Tibial nerve (tissue), 4 donors: ENCODE measurements at regions not wholly inside any gene's neighbourhood (a gene's known extent, or its start where the extent isn't known, plus 50 kb on each side); places are given as distances from the start of the nearest gene placed in this dataset.
A peak's percentile ranks its signal among the peaks of the same experiment; 100 is the strongest.

Experiments used
- DNase-seq, 2 donors: peaks; one replicate each; pipeline ENCODE4 v3.0.0-alpha.2; 2019; ENCODE audit warnings: low spot score in 2 of 2
- H3K27ac ChIP-seq, 4 donors: fragments of 200-600 bp; sonication (generic) in 3 of 4; one replicate each; pipeline ENCODE4 v1.5.1; 2017 to 2019; ENCODE audit warnings: mild to moderate bottlenecking in 1 of 4
- H3K27me3 ChIP-seq, 2 donors: fragments of 200-600 bp; sonication (generic) in 1 of 2; one replicate each; pipeline versions ENCODE4 v1.5.1 to v1.6.0; 2017 to 2019
- H3K36me3 ChIP-seq, 3 donors: fragments of 200-600 bp; sonication (generic); one replicate each; pipeline ENCODE4 v1.5.1; 2018 to 2019
- H3K4me1 ChIP-seq, 4 donors: fragments of 200-600 bp; sonication (generic) in 3 of 4; one replicate each; pipeline ENCODE4 v1.5.1; 2017 to 2019
- H3K4me3 ChIP-seq, 4 donors: fragments of 200-600 bp; sonication (generic) in 3 of 4; one replicate each; pipeline ENCODE4 v1.5.1; 2017 to 2019; ENCODE audit warnings: mild to moderate bottlenecking in 1 of 4, moderate library complexity in 1 of 4
- H3K9me3 ChIP-seq, 4 donors: fragments of 200-600 bp; sonication (generic) in 3 of 4; one replicate each; pipeline ENCODE4 v1.5.1; 2017 to 2019
- CTCF ChIP-seq, 5 experiments: fragments of 200-600 bp in 3 of 5; fragments of 450-650 bp in 2 of 5; sonication (generic) in 3 of 5; IDR thresholded peaks; one replicate each; pipeline ENCODE4 v1.5.1; 2016 to 2019; ENCODE audit warnings: antibody characterized with exemption in 5 of 5, mild to moderate bottlenecking in 3 of 5, moderate library complexity in 2 of 5
- EP300 ChIP-seq, 2 donors: sonication (generic); formaldehyde crosslinking; IDR thresholded peaks; one replicate each; pipeline ENCODE4 v1.6.1; 2017; ENCODE audit warnings: antibody characterized with exemption in 2 of 2, mild to moderate bottlenecking in 1 of 2
- POLR2A ChIP-seq, 2 donors: fragments of 450-650 bp; IDR thresholded peaks; one replicate each; pipeline ENCODE4 v1.6.1; 2017; ENCODE audit warnings: antibody characterized with exemption in 2 of 2, mild to moderate bottlenecking in 2 of 2, moderate library complexity in 2 of 2
- WGBS, 2 donors: methylation state at CpG; one replicate each; pipeline ENCODE4 v1.1.5; 2018; 5-methylcytosine and 5-hydroxymethylcytosine counted together

- TF ChIP-seq POLR2A (IDR thresholded peaks at IDR 0.05): no peak
- TF ChIP-seq EP300 (IDR thresholded peaks at IDR 0.05): no peak
- TF ChIP-seq CTCF (IDR thresholded peaks at IDR 0.05): no peak
- H3K9me3 ChIP-seq: no peaks in the 10 kb centered on the region
- no peak for DNase-seq
Observed at GRCh38 chr12:116432314-116432750, 126.8 kb upstream of the MAP1LC3B2 start.

GRCh38 chr12:116433249-116433648 is 125.9 kb upstream of the MAP1LC3B2 start:
- peak overlapping the region; percentile 1 to 93 (median 76) for H3K27ac ChIP-seq
- no peaks in the 10 kb centered on the region for H3K27me3 ChIP-seq
- no peak for DNase-seq
- no peaks in the 10 kb centered on the region for H3K9me3 ChIP-seq
- WGBS, 2 donors: 55 to 69% methylated on average over 5 of the region's 5 CpGs
- H3K36me3 ChIP-seq: no peaks in the 10 kb centered on the region
- H3K4me1 ChIP-seq: peaks cover 0 to 37% (median 4%) of the 10 kb centered on the region in 4 donors
- TF ChIP-seq POLR2A (IDR thresholded peaks at IDR 0.05) (no peak), EP300 (IDR thresholded peaks at IDR 0.05) (no peak), CTCF (IDR thresholded peaks at IDR 0.05) (no peak)
- no peak overlapping the region for H3K4me3 ChIP-seq

More at GRCh38 chr12:116432314-116432750, 126.8 kb upstream of the MAP1LC3B2 start:
- Histone ChIP-seq H3K36me3 (no peaks in the 10 kb centered on the region), H3K4me1 (peaks cover 0 to 41% (median 5%) of the 10 kb centered on the region in 4 donors), H3K27me3 (no peaks in the 10 kb centered on the region), H3K27ac (no peak overlapping the region), H3K4me3 (no peak overlapping the region)
- 45 to 67% methylated on average over 4 of the region's 4 CpGs for WGBS, 2 donors

GRCh38 chr12:116434155-116435011 is 124.8 kb upstream of the MAP1LC3B2 start:
- TF ChIP-seq POLR2A (IDR thresholded peaks at IDR 0.05) (peak in 1 of 2 donors; percentile 31), CTCF (IDR thresholded peaks at IDR 0.05) (peak in 3 of 5 experiments; percentile 6 to 44 (median 20)), EP300 (IDR thresholded peaks at IDR 0.05) (peak; percentile 73 to 95)
- Histone ChIP-seq H3K27me3 (no peaks in the 10 kb centered on the region), H3K36me3 (no peaks in the 10 kb centered on the region), H3K4me3 (peak overlapping the region; percentile 1 to 45 (median 11)), H3K9me3 (no peaks in the 10 kb centered on the region), H3K27ac (peak overlapping the region; percentile 35 to 93 (median 76)), H3K4me1 (peaks cover 0 to 37% (median 4%) of the 10 kb centered on the region in 4 donors)
- WGBS, 2 donors: 9 to 11% methylated on average over 17 of the region's 17 CpGs
- peak; percentile 78 to 85 for DNase-seq

GRCh38 chr12:116435984-116436383 is 123.2 kb upstream of the MAP1LC3B2 start:
- Histone ChIP-seq H3K9me3 (no peaks in the 10 kb centered on the region), H3K36me3 (no peaks in the 10 kb centered on the region), H3K4me3 (no peak overlapping the region), H3K27me3 (no peaks in the 10 kb centered on the region), H3K4me1 (peaks cover 0 to 37% (median 4%) of the 10 kb centered on the region in 4 donors), H3K27ac (peak overlapping the region in 2 of 4 donors; percentile 11 to 36)
- no peak for TF ChIP-seq EP300 (IDR thresholded peaks at IDR 0.05)
- no peak for TF ChIP-seq POLR2A (IDR thresholded peaks at IDR 0.05)
- TF ChIP-seq CTCF (IDR thresholded peaks at IDR 0.05): no peak
- DNase-seq: no peak
- whole genome bisulfite sequencing, 2 donors: 86 to 95% methylated on average over 3 of the region's 3 CpGs
